H1 (cell line): ENCODE measurements at regions not wholly inside any gene's neighbourhood (a gene's known extent, or its start where the extent isn't known, plus 50 kb on each side); places are given as distances from the start of the nearest gene placed in this dataset.

ENCODE experiments used
- BCL11A ChIP-seq, 2 experiments: IDR thresholded peaks; one replicate each; pipeline ENCODE4 v1.6.1; 2011; ENCODE audit warnings: low read depth in 2 of 2, low read length in 2 of 2, mild to moderate bottlenecking in 2 of 2
- CEBPB ChIP-seq: IDR thresholded peaks from 2 replicates; pipeline ENCODE4 v1.6.1; 2012; ENCODE audit warnings: low read depth, low read length
- EP300 ChIP-seq, 2 experiments: IDR thresholded peaks; 1 replicate in 1 of 2; 2 replicates in 1 of 2; pipeline ENCODE4 v1.6.1; 2011 to 2012; ENCODE audit warnings: low read depth in 2 of 2, low read length in 2 of 2, mild to moderate bottlenecking in 2 of 2, borderline replicate concordance in 1 of 2, inconsistent platforms in 1 of 2, moderate library complexity in 1 of 2
- HDAC6 ChIP-seq: IDR thresholded peaks from one replicate; pipeline ENCODE4 v1.7.1; 2012; ENCODE audit warnings: low read depth, mild to moderate bottlenecking, inconsistent platforms, low read length, moderate library complexity
- POLR2A ChIP-seq, 2 experiments: IDR thresholded peaks; 1 replicate in 1 of 2; 2 replicates in 1 of 2; pipeline ENCODE4 v1.6.1; 2011; ENCODE audit warnings: low read depth in 2 of 2, low read length in 2 of 2, mild to moderate bottlenecking in 2 of 2; ENCODE audit errors: control extremely low read depth in 1 of 2
- SIX5 ChIP-seq: IDR thresholded peaks from 2 replicates; pipeline ENCODE4 v1.6.1; 2011; ENCODE audit warnings: mild to moderate bottlenecking, low read depth, low read length
- TF ChIP-seq, protein P1 (sequence below), 3 experiments: IDR thresholded peaks; 1 replicate in 2 of 3; 2 replicates in 1 of 3; pipeline versions ENCODE4 v1.5.1 to v1.6.1; 2011; ENCODE audit warnings: low read length in 3 of 3, mild to moderate bottlenecking in 3 of 3, inconsistent platforms in 2 of 3, low read depth in 1 of 3, moderate library complexity in 1 of 3; ENCODE audit not compliant: insufficient read depth in 1 of 3; ENCODE audit errors: control extremely low read depth in 1 of 3
- TF ChIP-seq, protein P2 (sequence below): fragments of 300-600 bp; sonication (generic); IDR thresholded peaks from 2 replicates; pipeline ENCODE4 v1.7.1; 2012; ENCODE audit warnings: low read length, moderate library complexity, mild to moderate bottlenecking, inconsistent platforms; ENCODE audit not compliant: insufficient replicate concordance

DNA sequence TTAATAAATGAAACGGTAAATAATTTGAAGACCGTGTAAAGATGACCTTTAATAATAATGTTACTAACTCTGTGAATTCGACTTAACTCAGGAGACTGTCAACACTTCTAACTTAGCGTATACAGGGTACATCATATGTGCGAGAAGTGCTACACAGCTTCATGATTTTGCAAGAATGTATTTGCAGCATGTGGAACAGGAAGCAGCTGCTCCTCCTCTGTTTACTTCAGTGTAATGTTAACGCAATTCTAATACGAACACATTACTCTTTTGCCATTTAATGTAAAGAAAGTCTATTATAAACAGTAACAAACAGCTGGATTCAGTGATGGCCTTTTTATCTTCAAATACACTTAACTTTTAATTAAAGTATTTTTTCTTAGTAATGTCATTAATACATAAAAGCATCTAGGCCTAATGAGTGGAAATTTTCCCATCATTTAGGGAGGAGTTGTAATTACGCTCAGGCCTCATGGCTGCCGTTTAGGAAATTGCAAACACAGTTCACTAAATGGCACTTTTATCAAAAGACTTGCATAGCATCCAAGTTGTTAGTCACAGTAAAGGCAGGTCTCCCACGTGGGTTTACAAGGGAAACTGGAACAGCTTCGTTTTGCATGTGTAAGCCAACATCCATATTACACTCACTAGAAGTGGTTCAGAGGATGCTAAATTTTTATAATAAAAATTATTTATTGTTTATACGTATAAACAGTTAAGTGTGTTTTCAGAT, 635.7 kb downstream of the FBXO15 start (continued):
- no peak for TF ChIP-seq EP300 (IDR thresholded peaks at IDR 0.05; ENCODE audit: borderline replicate concordance in 1 of 2, low read depth in 2 of 2, low read length in 2 of 2)
- TF ChIP-seq, protein P1, sequence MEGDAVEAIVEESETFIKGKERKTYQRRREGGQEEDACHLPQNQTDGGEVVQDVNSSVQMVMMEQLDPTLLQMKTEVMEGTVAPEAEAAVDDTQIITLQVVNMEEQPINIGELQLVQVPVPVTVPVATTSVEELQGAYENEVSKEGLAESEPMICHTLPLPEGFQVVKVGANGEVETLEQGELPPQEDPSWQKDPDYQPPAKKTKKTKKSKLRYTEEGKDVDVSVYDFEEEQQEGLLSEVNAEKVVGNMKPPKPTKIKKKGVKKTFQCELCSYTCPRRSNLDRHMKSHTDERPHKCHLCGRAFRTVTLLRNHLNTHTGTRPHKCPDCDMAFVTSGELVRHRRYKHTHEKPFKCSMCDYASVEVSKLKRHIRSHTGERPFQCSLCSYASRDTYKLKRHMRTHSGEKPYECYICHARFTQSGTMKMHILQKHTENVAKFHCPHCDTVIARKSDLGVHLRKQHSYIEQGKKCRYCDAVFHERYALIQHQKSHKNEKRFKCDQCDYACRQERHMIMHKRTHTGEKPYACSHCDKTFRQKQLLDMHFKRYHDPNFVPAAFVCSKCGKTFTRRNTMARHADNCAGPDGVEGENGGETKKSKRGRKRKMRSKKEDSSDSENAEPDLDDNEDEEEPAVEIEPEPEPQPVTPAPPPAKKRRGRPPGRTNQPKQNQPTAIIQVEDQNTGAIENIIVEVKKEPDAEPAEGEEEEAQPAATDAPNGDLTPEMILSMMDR (IDR thresholded peaks at IDR 0.05; ENCODE audit: control extremely low read depth in 1 of 3, insufficient read depth in 1 of 3, low read depth in 1 of 3, low read length in 3 of 3): no peak
- no peak for TF ChIP-seq SIX5
- TF ChIP-seq POLR2A (IDR thresholded peaks at IDR 0.05; ENCODE audit: control extremely low read depth in 1 of 2, low read depth in 2 of 2, low read length in 2 of 2): no peak
- TF ChIP-seq, protein P2, sequence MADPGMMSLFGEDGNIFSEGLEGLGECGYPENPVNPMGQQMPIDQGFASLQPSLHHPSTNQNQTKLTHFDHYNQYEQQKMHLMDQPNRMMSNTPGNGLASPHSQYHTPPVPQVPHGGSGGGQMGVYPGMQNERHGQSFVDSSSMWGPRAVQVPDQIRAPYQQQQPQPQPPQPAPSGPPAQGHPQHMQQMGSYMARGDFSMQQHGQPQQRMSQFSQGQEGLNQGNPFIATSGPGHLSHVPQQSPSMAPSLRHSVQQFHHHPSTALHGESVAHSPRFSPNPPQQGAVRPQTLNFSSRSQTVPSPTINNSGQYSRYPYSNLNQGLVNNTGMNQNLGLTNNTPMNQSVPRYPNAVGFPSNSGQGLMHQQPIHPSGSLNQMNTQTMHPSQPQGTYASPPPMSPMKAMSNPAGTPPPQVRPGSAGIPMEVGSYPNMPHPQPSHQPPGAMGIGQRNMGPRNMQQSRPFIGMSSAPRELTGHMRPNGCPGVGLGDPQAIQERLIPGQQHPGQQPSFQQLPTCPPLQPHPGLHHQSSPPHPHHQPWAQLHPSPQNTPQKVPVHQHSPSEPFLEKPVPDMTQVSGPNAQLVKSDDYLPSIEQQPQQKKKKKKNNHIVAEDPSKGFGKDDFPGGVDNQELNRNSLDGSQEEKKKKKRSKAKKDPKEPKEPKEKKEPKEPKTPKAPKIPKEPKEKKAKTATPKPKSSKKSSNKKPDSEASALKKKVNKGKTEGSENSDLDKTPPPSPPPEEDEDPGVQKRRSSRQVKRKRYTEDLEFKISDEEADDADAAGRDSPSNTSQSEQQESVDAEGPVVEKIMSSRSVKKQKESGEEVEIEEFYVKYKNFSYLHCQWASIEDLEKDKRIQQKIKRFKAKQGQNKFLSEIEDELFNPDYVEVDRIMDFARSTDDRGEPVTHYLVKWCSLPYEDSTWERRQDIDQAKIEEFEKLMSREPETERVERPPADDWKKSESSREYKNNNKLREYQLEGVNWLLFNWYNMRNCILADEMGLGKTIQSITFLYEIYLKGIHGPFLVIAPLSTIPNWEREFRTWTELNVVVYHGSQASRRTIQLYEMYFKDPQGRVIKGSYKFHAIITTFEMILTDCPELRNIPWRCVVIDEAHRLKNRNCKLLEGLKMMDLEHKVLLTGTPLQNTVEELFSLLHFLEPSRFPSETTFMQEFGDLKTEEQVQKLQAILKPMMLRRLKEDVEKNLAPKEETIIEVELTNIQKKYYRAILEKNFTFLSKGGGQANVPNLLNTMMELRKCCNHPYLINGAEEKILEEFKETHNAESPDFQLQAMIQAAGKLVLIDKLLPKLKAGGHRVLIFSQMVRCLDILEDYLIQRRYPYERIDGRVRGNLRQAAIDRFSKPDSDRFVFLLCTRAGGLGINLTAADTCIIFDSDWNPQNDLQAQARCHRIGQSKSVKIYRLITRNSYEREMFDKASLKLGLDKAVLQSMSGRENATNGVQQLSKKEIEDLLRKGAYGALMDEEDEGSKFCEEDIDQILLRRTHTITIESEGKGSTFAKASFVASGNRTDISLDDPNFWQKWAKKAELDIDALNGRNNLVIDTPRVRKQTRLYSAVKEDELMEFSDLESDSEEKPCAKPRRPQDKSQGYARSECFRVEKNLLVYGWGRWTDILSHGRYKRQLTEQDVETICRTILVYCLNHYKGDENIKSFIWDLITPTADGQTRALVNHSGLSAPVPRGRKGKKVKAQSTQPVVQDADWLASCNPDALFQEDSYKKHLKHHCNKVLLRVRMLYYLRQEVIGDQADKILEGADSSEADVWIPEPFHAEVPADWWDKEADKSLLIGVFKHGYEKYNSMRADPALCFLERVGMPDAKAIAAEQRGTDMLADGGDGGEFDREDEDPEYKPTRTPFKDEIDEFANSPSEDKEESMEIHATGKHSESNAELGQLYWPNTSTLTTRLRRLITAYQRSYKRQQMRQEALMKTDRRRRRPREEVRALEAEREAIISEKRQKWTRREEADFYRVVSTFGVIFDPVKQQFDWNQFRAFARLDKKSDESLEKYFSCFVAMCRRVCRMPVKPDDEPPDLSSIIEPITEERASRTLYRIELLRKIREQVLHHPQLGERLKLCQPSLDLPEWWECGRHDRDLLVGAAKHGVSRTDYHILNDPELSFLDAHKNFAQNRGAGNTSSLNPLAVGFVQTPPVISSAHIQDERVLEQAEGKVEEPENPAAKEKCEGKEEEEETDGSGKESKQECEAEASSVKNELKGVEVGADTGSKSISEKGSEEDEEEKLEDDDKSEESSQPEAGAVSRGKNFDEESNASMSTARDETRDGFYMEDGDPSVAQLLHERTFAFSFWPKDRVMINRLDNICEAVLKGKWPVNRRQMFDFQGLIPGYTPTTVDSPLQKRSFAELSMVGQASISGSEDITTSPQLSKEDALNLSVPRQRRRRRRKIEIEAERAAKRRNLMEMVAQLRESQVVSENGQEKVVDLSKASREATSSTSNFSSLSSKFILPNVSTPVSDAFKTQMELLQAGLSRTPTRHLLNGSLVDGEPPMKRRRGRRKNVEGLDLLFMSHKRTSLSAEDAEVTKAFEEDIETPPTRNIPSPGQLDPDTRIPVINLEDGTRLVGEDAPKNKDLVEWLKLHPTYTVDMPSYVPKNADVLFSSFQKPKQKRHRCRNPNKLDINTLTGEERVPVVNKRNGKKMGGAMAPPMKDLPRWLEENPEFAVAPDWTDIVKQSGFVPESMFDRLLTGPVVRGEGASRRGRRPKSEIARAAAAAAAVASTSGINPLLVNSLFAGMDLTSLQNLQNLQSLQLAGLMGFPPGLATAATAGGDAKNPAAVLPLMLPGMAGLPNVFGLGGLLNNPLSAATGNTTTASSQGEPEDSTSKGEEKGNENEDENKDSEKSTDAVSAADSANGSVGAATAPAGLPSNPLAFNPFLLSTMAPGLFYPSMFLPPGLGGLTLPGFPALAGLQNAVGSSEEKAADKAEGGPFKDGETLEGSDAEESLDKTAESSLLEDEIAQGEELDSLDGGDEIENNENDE: no peak
- TF ChIP-seq HDAC6: no peak
- TF ChIP-seq BCL11A (IDR thresholded peaks at IDR 0.05; ENCODE audit: low read depth in 2 of 2, low read length in 2 of 2): no peak
- no peak for TF ChIP-seq CEBPB
